Coronary artery (tissue), 2 donors: ENCODE measurements at regions not wholly inside any gene's neighbourhood (a gene's known extent, or its start where the extent isn't known, plus 50 kb on each side); places are given as distances from the start of the nearest gene placed in this dataset.

Experiments
- DNase-seq: peaks from one replicate; pipeline ENCODE4 v3.0.0-alpha.2; 2017; ENCODE audit warnings: low spot score
- H3K27ac ChIP-seq, 2 donors: fragments of 200-600 bp; sonication (generic); one replicate each; pipeline ENCODE4 v1.5.1; 2016 to 2019
- H3K4me3 ChIP-seq: fragments of 200-600 bp; sonication (generic); 2 replicates; pipeline ENCODE4 v1.5.1; 2016; ENCODE audit warnings: mild to moderate bottlenecking, moderate library complexity
- TF ChIP-seq, protein P1 (sequence below): fragments of 200-600 bp; sonication (generic); IDR thresholded peaks from one replicate; pipeline ENCODE4 v1.5.1; 2019; ENCODE audit warnings: antibody characterized with exemption

DNA sequence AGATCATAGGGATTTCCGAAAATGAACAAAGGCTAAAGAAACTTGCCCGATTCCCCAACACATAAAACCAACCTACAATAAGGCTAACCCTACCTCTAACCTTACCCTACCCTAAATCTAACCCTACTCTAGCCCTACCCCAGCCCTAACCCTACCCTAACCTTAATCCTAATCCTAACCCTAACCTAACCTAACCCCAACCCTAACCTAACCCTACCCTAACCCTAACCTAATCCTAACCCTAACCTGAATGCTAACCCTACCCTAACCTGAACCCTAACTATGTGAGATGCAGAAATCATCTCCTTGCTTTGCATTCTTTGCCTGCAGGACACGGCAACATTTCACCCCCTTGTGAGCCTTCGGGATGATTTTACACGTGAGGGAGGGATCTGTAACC is 67.6 kb upstream of the SOX1 start:
- Histone ChIP-seq H3K4me3 (no peak overlapping the region), H3K27ac (no peak overlapping the region)
- TF ChIP-seq, protein P1, sequence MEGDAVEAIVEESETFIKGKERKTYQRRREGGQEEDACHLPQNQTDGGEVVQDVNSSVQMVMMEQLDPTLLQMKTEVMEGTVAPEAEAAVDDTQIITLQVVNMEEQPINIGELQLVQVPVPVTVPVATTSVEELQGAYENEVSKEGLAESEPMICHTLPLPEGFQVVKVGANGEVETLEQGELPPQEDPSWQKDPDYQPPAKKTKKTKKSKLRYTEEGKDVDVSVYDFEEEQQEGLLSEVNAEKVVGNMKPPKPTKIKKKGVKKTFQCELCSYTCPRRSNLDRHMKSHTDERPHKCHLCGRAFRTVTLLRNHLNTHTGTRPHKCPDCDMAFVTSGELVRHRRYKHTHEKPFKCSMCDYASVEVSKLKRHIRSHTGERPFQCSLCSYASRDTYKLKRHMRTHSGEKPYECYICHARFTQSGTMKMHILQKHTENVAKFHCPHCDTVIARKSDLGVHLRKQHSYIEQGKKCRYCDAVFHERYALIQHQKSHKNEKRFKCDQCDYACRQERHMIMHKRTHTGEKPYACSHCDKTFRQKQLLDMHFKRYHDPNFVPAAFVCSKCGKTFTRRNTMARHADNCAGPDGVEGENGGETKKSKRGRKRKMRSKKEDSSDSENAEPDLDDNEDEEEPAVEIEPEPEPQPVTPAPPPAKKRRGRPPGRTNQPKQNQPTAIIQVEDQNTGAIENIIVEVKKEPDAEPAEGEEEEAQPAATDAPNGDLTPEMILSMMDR: no peak
- no peak for DNase-seq

DNA sequence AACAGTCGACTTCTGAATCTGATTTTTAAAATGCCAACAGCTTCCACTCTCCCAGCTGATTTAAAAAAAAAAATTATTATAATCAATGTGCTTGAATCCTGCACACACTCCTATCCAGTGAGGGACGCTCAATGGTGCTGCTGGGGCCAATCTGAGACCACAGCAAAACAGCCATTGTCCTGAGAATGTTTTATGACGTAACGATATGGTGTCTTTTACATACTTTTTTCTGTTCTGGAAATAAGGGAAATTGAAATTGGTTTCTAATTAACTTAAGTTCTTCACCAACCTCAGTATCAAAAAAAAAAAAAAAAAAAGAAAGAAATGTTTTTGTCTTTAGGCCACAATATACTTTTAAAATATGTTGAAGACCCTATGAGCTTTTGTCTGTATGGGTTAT is 66.1 kb upstream of the SOX1 start:
- TF ChIP-seq, protein P1: no peak
- H3K4me3 ChIP-seq: no peak overlapping the region
- no peak overlapping the region for H3K27ac ChIP-seq
- no peak for DNase-seq

DNA sequence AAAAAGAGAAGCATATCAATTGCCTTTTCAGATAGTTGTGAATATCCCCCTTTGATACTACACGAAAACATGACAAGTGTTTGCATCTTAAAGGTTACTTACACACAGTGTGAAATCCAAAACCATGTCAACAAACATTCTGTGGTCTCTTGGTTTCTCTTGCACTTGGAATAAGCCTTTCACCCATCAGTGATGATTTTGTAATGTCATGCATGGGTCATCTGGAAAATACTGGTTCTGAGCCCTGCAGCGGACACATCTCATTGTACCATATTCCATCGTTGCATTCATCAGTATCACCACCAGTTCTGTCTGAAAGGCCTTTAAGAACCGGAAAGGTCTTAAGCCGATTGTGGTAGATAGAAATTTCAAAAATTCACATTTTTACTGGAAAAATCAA is 65.4 kb upstream of the SOX1 start:
- Histone ChIP-seq H3K27ac (no peak overlapping the region), H3K4me3 (no peak overlapping the region)
- no peak for DNase-seq
- TF ChIP-seq, protein P1: no peak

DNA sequence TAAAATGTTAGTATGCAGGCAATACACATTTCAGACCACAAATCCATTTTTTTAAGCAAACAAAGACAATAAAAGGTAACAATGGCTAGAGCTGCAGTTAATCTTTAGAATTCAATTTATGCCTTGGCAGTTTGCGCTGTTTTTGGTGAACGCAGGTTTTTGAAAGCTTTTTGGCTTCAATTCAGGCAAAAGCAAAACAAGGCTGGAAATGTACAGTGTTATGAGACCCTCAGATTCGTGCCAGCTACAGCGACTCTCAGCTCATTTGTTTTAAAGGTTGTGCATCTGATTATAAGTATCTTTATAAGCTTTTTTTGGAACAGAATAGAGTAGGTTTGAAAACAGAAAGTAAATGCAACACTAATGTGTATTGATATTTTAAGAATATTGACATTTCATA is 63.6 kb upstream of the SOX1 start:
- DNase-seq: no peak
- H3K4me3 ChIP-seq: no peak overlapping the region
- TF ChIP-seq, protein P1: no peak
- H3K27ac ChIP-seq: no peak overlapping the region

DNA sequence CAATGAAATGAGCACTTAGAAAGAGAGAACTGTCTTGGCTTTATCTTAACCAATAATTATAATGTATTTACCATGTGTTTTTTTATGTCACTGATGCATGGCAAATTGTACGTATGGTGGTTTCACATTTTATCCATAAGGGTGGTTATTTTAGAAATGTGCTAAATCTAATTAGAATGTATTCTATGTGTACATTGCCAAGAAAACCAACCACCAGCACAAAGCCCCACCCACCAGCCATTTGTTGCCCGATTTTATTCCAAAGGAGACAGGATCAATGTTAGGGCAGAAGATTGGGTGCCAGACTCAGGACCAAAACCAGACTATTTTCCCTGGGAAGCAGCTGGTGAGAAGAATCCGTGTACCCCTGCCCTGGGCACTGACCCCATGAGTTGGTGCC is 63.0 kb upstream of the SOX1 start:
- DNase-seq: no peak
- TF ChIP-seq, protein P1: no peak
- no peak overlapping the region for H3K4me3 ChIP-seq
- no peak overlapping the region for H3K27ac ChIP-seq

DNA sequence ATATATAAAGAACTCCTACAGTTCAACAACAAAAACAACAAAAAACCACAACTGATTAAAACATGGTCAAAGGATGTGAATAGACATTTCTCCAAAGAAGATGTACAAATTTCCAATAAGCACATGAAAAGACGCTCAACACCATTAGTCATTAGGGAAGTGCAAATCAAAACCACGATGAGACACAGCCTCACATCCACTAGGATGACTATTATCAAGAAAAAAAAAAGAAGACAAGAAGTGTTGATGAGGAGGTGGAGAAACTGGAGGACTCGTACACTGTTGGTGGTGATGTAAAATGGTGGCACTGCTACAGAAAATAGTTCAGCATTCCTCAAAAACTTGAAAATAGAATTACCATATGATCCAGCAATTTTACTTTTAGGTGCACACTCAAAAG is 61.0 kb upstream of the SOX1 start:
- Histone ChIP-seq H3K4me3 (no peak overlapping the region), H3K27ac (no peak overlapping the region)
- TF ChIP-seq, protein P1: no peak
- DNase-seq: no peak

DNA sequence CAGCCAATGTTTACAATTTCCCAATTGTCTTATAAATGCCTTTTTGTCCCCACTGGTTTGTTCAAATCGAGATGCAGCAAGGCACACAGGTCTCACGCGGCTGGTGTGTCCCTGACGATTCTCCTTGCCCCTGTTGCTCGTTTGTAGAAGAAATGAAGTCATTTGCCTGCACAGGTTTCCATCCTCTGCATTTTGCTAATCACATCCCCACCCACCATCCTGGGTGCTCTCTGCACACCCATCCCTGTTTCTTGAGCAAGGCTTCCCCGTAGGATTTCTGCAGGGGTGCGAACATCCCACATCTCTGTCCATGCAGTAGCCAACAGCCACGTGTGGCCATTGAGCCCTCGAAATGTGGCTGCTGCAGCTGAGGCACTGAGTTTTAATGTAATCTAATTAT is 59.8 kb upstream of the SOX1 start:
- TF ChIP-seq, protein P1: no peak
- Histone ChIP-seq H3K27ac (no peak overlapping the region), H3K4me3 (no peak overlapping the region)
- no peak for DNase-seq
